ENCODE measurements at regions not wholly inside any gene's neighbourhood (a gene's known extent, or its start where the extent isn't known, plus 50 kb on each side); places are given as distances from the start of the nearest gene placed in this dataset.

DNA sequence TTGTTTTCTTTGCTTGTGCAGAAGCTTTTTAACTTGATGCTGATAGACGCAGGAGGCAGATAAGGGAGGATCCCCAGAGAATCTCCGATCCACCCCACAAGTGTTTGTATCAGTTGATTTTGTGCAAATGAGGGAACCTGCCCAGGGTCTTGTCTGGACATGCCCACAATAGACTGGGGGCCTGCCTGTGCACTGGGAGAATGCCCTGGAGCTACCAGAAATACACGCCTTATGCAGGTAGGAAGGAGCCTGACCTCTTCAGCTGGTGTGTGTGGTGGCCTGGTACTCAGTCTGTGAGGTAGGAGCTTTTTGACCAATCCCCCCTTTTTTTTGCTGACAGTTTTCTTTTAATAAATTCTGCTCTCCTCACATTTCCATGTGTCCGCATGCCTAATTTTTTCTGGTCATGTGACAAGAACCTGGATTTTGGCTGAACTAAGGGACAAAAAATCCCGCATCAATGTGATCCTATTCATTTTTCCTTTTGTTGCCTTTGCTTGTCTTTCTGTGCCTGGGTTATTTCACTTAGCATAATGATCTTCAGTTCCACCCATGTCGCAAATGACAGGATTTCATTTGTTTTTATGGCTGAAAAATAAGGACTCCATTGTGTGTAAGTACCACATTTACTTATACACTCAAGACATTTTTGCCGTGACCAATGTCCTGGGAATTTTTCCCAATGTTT is 430.6 kb upstream of the NRG3 start:
- TF ChIP-seq EZH2 (IDR thresholded peaks at IDR 0.05; ENCODE audit: insufficient read depth, low read length) = no peak
- TF ChIP-seq, protein P1, sequence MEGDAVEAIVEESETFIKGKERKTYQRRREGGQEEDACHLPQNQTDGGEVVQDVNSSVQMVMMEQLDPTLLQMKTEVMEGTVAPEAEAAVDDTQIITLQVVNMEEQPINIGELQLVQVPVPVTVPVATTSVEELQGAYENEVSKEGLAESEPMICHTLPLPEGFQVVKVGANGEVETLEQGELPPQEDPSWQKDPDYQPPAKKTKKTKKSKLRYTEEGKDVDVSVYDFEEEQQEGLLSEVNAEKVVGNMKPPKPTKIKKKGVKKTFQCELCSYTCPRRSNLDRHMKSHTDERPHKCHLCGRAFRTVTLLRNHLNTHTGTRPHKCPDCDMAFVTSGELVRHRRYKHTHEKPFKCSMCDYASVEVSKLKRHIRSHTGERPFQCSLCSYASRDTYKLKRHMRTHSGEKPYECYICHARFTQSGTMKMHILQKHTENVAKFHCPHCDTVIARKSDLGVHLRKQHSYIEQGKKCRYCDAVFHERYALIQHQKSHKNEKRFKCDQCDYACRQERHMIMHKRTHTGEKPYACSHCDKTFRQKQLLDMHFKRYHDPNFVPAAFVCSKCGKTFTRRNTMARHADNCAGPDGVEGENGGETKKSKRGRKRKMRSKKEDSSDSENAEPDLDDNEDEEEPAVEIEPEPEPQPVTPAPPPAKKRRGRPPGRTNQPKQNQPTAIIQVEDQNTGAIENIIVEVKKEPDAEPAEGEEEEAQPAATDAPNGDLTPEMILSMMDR (IDR thresholded peaks at IDR 0.05; ENCODE audit: insufficient read depth, low read depth, low read length) = no peak

Measured in astrocyte (in vitro differentiated cells and primary cell).